A549 (cell line): ENCODE measurements at regions not wholly inside any gene's neighbourhood (a gene's known extent, or its start where the extent isn't known, plus 50 kb on each side); places are given as distances from the start of the nearest gene placed in this dataset.

ENCODE experiments used
- ATAC-seq, 2 experiments: fragments of 200-7000 bp in 1 of 2; fragments of >200 bp in 1 of 2; cut with Nextera tagmentation in 1 of 2; cut with Tn5 transposase in 1 of 2; 3 replicates each; pipeline versions ENCODE4 v1.8.0 to v1.9.1; 2018 to 2020; ENCODE audit warnings: mild to moderate bottlenecking in 1 of 2, moderate library complexity in 1 of 2
- CTCF ChIA-PET: fragments of 300-600 bp; sonication (Branson Sonifier 250); formaldehyde crosslinking; extraction: SDS; loops from one replicate; lab custom pipeline; 2021; ENCODE audit warnings: antibody characterized with exemption, inconsistent platforms; lab: Yijun Ruan, JAX
- POLR2A ChIA-PET: fragments of 350-600 bp; formaldehyde crosslinking; extraction: SDS; loops from one replicate; lab custom pipeline; 2021; ENCODE audit warnings: antibody characterized with exemption, inconsistent platforms; lab: Yijun Ruan, JAX
- DNase-seq, 2 experiments: peaks; one replicate each; pipeline versions ENCODE4 v3.0.0 to v3.0.0-alpha.2; 2011 to 2016; ENCODE audit warnings: low read depth in 1 of 2, low spot score in 1 of 2
- FAIRE-seq: peaks from 2 replicates; lab custom pipeline; 2011; peaks lifted over from hg19 to GRCh38; lab: Jason Lieb, UNC
- H3K27ac ChIP-seq, 2 experiments: fragments of >200 bp; sonication (Bioruptor Twin); formaldehyde crosslinking; 3 replicates each; pipeline ENCODE4 v1.5.1; 2016 to 2017
- H3K4me1 ChIP-seq: fragments of >200 bp; sonication (Bioruptor Twin); formaldehyde crosslinking; 3 replicates; pipeline ENCODE4 v1.6.1; 2016
- H3K4me2 ChIP-seq: fragments of >200 bp; sonication (Bioruptor Twin); formaldehyde crosslinking; 3 replicates; pipeline ENCODE4 v1.6.1; 2016
- H3K4me3 ChIP-seq: fragments of >200 bp; sonication (Bioruptor Twin); formaldehyde crosslinking; 3 replicates; pipeline ENCODE4 v1.5.1; 2016
- H3K9me3 ChIP-seq: fragments of >200 bp; sonication (Bioruptor Twin); formaldehyde crosslinking; 3 replicates; pipeline ENCODE4 v1.6.1; 2016
- CBX2 ChIP-seq: fragments of 200-600 bp; sonication (generic); IDR thresholded peaks from 2 replicates; pipeline ENCODE4 v1.6.1; 2016; ENCODE audit warnings: low read depth, mild to moderate bottlenecking, borderline replicate concordance
- CEBPB ChIP-seq, 2 experiments: fragments of >200 bp in 1 of 2; sonication (Bioruptor Twin) in 1 of 2; formaldehyde crosslinking in 1 of 2; IDR thresholded peaks; 2 replicates each; pipeline ENCODE4 v1.6.1; 2012 to 2016
- CHD4 ChIP-seq: fragments of 200-600 bp; sonication (generic); IDR thresholded peaks from 2 replicates; pipeline ENCODE4 v1.6.1; 2016; ENCODE audit warnings: antibody characterized with exemption, mild to moderate bottlenecking, borderline replicate concordance
- CTCF ChIP-seq: fragments of >200 bp; sonication (Bioruptor Twin); formaldehyde crosslinking; IDR thresholded peaks from 3 replicates; pipeline ENCODE4 v1.5.1; 2016
- ELK1 ChIP-seq: fragments of 150-350 bp; IDR thresholded peaks from 2 replicates; pipeline ENCODE4 v1.6.1; 2014; ENCODE audit warnings: low read depth, mild to moderate bottlenecking, low read length
- FOSL2 ChIP-seq, 2 experiments: fragments of 450-650 bp in 1 of 2; fragments of >200 bp in 1 of 2; sonication (Bioruptor Twin) in 1 of 2; formaldehyde crosslinking; IDR thresholded peaks; 2 replicates each; pipeline versions ENCODE4 v1.5.0 to v1.6.1; 2016 to 2020; ENCODE audit warnings: mild to moderate bottlenecking in 1 of 2, moderate library complexity in 1 of 2
- FOXS1 ChIP-seq: fragments of 250-450 bp; sonication (Bioruptor Pico); IDR thresholded peaks from 2 replicates; pipeline ENCODE4 v1.5.0; 2020; ENCODE audit warnings: mild to moderate bottlenecking, moderate library complexity
- GATA3 ChIP-seq: IDR thresholded peaks from 2 replicates; pipeline ENCODE4 v1.6.1; 2012; ENCODE audit warnings: borderline replicate concordance
- JUNB ChIP-seq: fragments of >200 bp; sonication (Bioruptor Twin); formaldehyde crosslinking; IDR thresholded peaks from 2 replicates; pipeline ENCODE4 v1.6.1; 2016
- KDM5A ChIP-seq: fragments of 200-600 bp; sonication (generic); IDR thresholded peaks from 2 replicates; pipeline ENCODE4 v1.6.1; 2016; ENCODE audit warnings: antibody characterized with exemption, mild to moderate bottlenecking
- MYC ChIP-seq: IDR thresholded peaks from 2 replicates; pipeline ENCODE4 v1.6.1; 2012; ENCODE audit warnings: mild to moderate bottlenecking, inconsistent platforms, low read length, improper control_type of control experiment, borderline replicate concordance
- NPAS2 ChIP-seq: fragments of 250-450 bp; sonication (Bioruptor Pico); IDR thresholded peaks from 2 replicates; pipeline ENCODE4 v1.8.0; 2022; ENCODE audit warnings: mild to moderate bottlenecking, moderate library complexity, borderline replicate concordance
- PHF8 ChIP-seq: fragments of 200-600 bp; sonication (generic); IDR thresholded peaks from 2 replicates; pipeline ENCODE4 v1.6.1; 2016; ENCODE audit warnings: low read depth, mild to moderate bottlenecking, antibody characterized with exemption, moderate library complexity, borderline replicate concordance
- RARB ChIP-seq: fragments of 250-450 bp; sonication (Bioruptor Pico); IDR thresholded peaks from 2 replicates; pipeline ENCODE4 v1.8.0; 2021; ENCODE audit warnings: mild to moderate bottlenecking, moderate library complexity
- USF2 ChIP-seq: fragments of 450-650 bp; IDR thresholded peaks from 2 replicates; pipeline ENCODE4 v1.6.1; 2014; ENCODE audit warnings: antibody characterized with exemption
- WGBS: methylation state at CpG from one replicate; pipeline ENCODE4 v1.1.6; 2017; ENCODE audit errors: missing lambda C conversion rate; 5-methylcytosine and 5-hydroxymethylcytosine counted together
- TF ChIP-seq, protein P1 (sequence below): fragments of 250-450 bp; sonication (Bioruptor Pico); IDR thresholded peaks from 2 replicates; pipeline ENCODE4 v1.5.0; 2020; ENCODE audit warnings: low read depth, mild to moderate bottlenecking, moderate library complexity
- TF ChIP-seq, protein P2 (sequence below): fragments of >200 bp; sonication (Bioruptor Twin); formaldehyde crosslinking; IDR thresholded peaks from 3 replicates; pipeline ENCODE4 v1.6.1; 2016

DNA sequence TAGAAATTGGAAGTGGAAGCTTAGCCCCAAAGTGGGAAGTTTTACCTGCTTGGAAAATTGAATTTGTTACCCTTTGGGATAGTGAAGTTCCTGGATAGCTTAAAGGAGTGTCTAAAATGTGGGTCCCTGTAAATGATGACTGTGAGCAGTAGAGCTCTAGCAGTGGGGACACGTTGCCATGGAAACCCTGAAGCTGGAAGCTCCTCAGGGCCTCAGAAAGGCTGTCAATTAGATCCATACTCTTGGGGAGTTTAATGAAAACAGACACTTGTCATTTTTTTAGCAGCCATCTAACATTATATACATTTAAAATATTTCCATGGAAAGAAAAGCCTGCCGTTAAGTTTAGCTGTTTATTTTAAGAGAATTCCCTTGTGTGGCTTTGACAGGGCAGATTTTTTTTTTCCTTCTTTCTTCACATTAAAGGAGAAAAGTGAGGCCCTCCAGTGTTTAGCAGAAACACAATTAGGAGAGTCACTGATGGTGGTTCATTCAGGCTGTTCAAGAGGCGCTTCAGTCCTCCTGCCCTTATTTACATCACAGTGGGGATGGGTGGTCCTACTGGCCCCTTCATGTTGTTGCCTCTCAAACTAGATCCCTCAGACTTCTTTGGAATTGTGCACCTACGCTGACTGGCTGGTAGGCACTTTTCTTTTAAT is 518.4 kb downstream of the CCSER2 start:
- DNase-seq (no peak), ATAC-seq (no peak), FAIRE-seq (no peak)
- 31% methylated on average over 4 of the region's 4 CpGs for WGBS
- no peak overlapping the region for H3K4me2 ChIP-seq
- ChIA-PET POLR2A (no interaction called here), CTCF (interaction anchor here (0.7 to 1.4 kb wide), 2 partner anchors 1415 to 1516 kb away, joined by 3 read pairs; no protein-coding TSS in a partner anchor)
- H3K9me3 ChIP-seq: no peaks in the 10 kb centered on the region
- H3K4me3 ChIP-seq: no peak overlapping the region
- no peaks in the 10 kb centered on the region for H3K4me1 ChIP-seq
- TF ChIP-seq GATA3 (no peak), CHD4 (no peak), ELK1 (no peak), CBX2 (no peak), CTCF (no peak)
- no peak overlapping the region for H3K27ac ChIP-seq

DNA sequence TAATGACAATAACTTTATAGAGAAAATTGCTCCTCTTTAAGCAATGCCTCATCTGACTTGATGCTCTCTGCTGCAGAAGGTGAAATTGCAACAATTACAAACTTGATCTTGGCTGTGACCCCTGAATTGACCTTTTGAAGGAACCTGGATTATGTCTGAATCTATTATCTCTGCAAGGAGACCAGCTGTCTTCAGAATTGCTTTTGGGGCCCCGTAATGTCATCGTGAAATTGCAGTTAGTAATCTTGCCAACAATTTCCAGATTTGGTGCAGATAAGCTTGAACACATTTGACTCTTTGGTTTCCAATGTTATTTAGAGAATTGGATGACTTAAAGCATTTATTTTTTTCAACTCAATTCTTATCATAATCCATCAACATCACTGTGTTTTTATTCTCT is 520.6 kb downstream of the CCSER2 start:
- DNase-seq (no peak), FAIRE-seq (no peak), ATAC-seq (no peak)
- H3K4me3 ChIP-seq: no peak overlapping the region
- no peak overlapping the region for H3K4me2 ChIP-seq
- WGBS: 10% methylated on average over 2 of the region's 2 CpGs
- TF ChIP-seq FOSL2 (IDR thresholded peaks at IDR 0.05): no peak
- TF ChIP-seq FOSL2 (CRISPR knock-in tag; IDR thresholded peaks at IDR 0.05): no peak
- no peak for TF ChIP-seq USF2
- TF ChIP-seq NPAS2 (CRISPR knock-in tag): no peak
- TF ChIP-seq, protein P1, sequence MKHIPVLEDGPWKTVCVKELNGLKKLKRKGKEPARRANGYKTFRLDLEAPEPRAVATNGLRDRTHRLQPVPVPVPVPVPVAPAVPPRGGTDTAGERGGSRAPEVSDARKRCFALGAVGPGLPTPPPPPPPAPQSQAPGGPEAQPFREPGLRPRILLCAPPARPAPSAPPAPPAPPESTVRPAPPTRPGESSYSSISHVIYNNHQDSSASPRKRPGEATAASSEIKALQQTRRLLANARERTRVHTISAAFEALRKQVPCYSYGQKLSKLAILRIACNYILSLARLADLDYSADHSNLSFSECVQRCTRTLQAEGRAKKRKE (CRISPR knock-in tag): no peak
- H3K9me3 ChIP-seq: no peaks in the 10 kb centered on the region
- ChIA-PET CTCF (interaction anchor here (1.2 kb wide), 1 partner anchor 12 kb away, joined by 3 read pairs; no protein-coding TSS in a partner anchor), POLR2A (no interaction called here)
- H3K27ac ChIP-seq: no peak overlapping the region
- no peaks in the 10 kb centered on the region for H3K4me1 ChIP-seq

DNA sequence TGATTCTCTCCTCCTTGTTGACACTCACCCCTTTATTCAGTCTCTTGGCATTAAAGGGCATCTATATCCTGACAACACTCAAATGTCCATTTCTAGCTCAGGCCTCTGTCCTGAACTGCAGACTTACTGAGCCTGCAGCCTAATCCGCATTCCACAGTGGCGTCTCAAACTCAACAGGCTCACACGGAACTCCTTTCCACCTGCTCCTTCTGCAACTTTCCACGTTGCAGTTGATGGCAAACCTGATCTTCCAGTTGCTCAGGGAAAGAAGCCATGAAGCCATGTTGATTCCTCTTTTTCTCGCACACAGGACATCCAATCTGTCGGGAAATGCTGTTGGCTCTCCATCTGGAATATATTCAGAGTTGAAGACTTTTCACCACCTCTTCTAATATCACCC is 522.4 kb downstream of the CCSER2 start:
- WGBS: 23% methylated on average over 6 of the region's 6 CpGs
- H3K4me3 ChIP-seq: no peak overlapping the region
- H3K27ac ChIP-seq: no peak overlapping the region
- DNase-seq: no peak
- no peaks in the 10 kb centered on the region for H3K4me1 ChIP-seq
- H3K9me3 ChIP-seq: no peaks in the 10 kb centered on the region
- FAIRE-seq: no peak
- TF ChIP-seq KDM5A (no peak), CEBPB (IDR thresholded peaks at IDR 0.05) (no peak), GATA3 (no peak), PHF8 (no peak), FOXS1 (CRISPR knock-in tag) (no peak), RARB (CRISPR knock-in tag) (no peak), MYC (no peak), JUNB (no peak)
- TF ChIP-seq, protein P2, sequence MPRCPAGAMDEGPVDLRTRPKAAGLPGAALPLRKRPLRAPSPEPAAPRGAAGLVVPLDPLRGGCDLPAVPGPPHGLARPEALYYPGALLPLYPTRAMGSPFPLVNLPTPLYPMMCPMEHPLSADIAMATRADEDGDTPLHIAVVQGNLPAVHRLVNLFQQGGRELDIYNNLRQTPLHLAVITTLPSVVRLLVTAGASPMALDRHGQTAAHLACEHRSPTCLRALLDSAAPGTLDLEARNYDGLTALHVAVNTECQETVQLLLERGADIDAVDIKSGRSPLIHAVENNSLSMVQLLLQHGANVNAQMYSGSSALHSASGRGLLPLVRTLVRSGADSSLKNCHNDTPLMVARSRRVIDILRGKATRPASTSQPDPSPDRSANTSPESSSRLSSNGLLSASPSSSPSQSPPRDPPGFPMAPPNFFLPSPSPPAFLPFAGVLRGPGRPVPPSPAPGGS: no peak
- H3K4me2 ChIP-seq: no peak overlapping the region
- ATAC-seq: no peak
- POLR2A ChIA-PET: no interaction called here
- CTCF ChIA-PET: no interaction called here
